Mesothelial cell of epicardium (in vitro differentiated cells): ENCODE measurements at regions not wholly inside any gene's neighbourhood (a gene's known extent, or its start where the extent isn't known, plus 50 kb on each side); places are given as distances from the start of the nearest gene placed in this dataset.

ENCODE experiments used
- DNase-seq, 2 experiments: peaks; one replicate each; pipeline ENCODE4 v3.0.0; 2021; ENCODE audit warnings: low spot score in 2 of 2; ENCODE audit not compliant: unreplicated experiment in 2 of 2
- H3K27ac Mint-ChIP-seq: 2 replicates; pipeline ENCODE4 v1.8.0; 2021; ENCODE audit warnings: mixed read lengths
- H3K27me3 Mint-ChIP-seq: 2 replicates; pipeline ENCODE4 v1.8.0; 2021; ENCODE audit warnings: low read depth, mixed read lengths
- H3K36me3 Mint-ChIP-seq: 2 replicates; pipeline ENCODE4 v1.8.0; 2021; ENCODE audit warnings: mixed read lengths
- H3K4me1 Mint-ChIP-seq: 2 replicates; pipeline ENCODE4 v1.8.0; 2021; ENCODE audit warnings: mixed read lengths
- H3K4me3 Mint-ChIP-seq: 2 replicates; pipeline ENCODE4 v1.8.0; 2021; ENCODE audit warnings: mild to moderate bottlenecking, moderate library complexity, mixed read lengths
- H3K9me3 Mint-ChIP-seq: 2 replicates; pipeline ENCODE4 v1.8.0; 2021; ENCODE audit warnings: mixed read lengths
- CTCF ChIP-seq: fragments of 200-600 bp; sonication (generic); IDR thresholded peaks from one replicate; pipeline ENCODE4 v1.5.0; 2021; ENCODE audit warnings: antibody characterized with exemption; ENCODE audit not compliant: unreplicated experiment

- Mint-ChIP-seq H3K4me3 (no peak overlapping the region), H3K4me1 (peaks cover 9% of the 10 kb centered on the region), H3K27ac (no peak overlapping the region), H3K36me3 (no peaks in the 10 kb centered on the region), H3K9me3 (no peaks in the 10 kb centered on the region), H3K27me3 (no peaks in the 10 kb centered on the region)
- DNase-seq: no peak
- no peak for TF ChIP-seq CTCF
Observed at GRCh38 chr13:56718791-56719190, 421.9 kb upstream of the PRR20A start.

GRCh38 chr13:56720841-56721240 is 419.9 kb upstream of the PRR20A start:
- TF ChIP-seq CTCF: no peak
- Mint-ChIP-seq H3K4me3 (no peak overlapping the region), H3K36me3 (no peaks in the 10 kb centered on the region), H3K27me3 (no peaks in the 10 kb centered on the region), H3K27ac (no peak overlapping the region), H3K9me3 (no peaks in the 10 kb centered on the region), H3K4me1 (peaks cover 6% of the 10 kb centered on the region)
- no peak for DNase-seq

- no peak for DNase-seq
- Mint-ChIP-seq H3K4me3 (no peak overlapping the region), H3K27ac (no peak overlapping the region)
Observed at GRCh38 chr13:56735537-56735942, 405.2 kb upstream of the PRR20A start.

GRCh38 chr13:56736966-56737365 is 403.8 kb upstream of the PRR20A start:
- Mint-ChIP-seq H3K9me3 (no peaks in the 10 kb centered on the region), H3K27me3 (no peaks in the 10 kb centered on the region), H3K4me3 (no peak overlapping the region)

More at GRCh38 chr13:56735537-56735942, 405.2 kb upstream of the PRR20A start:
- H3K36me3 Mint-ChIP-seq: no peaks in the 10 kb centered on the region
- H3K9me3 Mint-ChIP-seq: no peaks in the 10 kb centered on the region
- H3K4me1 Mint-ChIP-seq: no peaks in the 10 kb centered on the region
- no peak for TF ChIP-seq CTCF
- no peaks in the 10 kb centered on the region for H3K27me3 Mint-ChIP-seq

GRCh38 chr13:56752636-56753035 is 388.1 kb upstream of the PRR20A start:
- H3K4me3 Mint-ChIP-seq: no peak overlapping the region
- H3K4me1 Mint-ChIP-seq: no peaks in the 10 kb centered on the region
- no peaks in the 10 kb centered on the region for H3K27me3 Mint-ChIP-seq
- TF ChIP-seq CTCF: no peak
- H3K27ac Mint-ChIP-seq: no peak overlapping the region
- no peaks in the 10 kb centered on the region for H3K36me3 Mint-ChIP-seq
- no peaks in the 10 kb centered on the region for H3K9me3 Mint-ChIP-seq
- no peak for DNase-seq

More at GRCh38 chr13:56736966-56737365, 403.8 kb upstream of the PRR20A start:
- no peak overlapping the region for H3K27ac Mint-ChIP-seq
- no peak for DNase-seq
- TF ChIP-seq CTCF: no peak
- no peaks in the 10 kb centered on the region for H3K36me3 Mint-ChIP-seq
- H3K4me1 Mint-ChIP-seq: no peaks in the 10 kb centered on the region
